PC-3 (cell line): ENCODE measurements at regions not wholly inside any gene's neighbourhood (a gene's known extent, or its start where the extent isn't known, plus 50 kb on each side); places are given as distances from the start of the nearest gene placed in this dataset.

Experiments used
- ATAC-seq: fragments of 200-7000 bp; cut with Tn5 transposase; 2 replicates; pipeline ENCODE4 v1.9.1; 2020; ENCODE audit warnings: mild to moderate bottlenecking, moderate library complexity
- BruUV-seq: library from RNA; stranded (reverse); fragments of 400-500 nt; replicated peaks from 2 replicates; lab custom pipeline; 2021; lab: Mats Ljungman, UMichigan
- CTCF ChIA-PET: fragments of 300-600 bp; sonication (Branson Sonifier 250); formaldehyde crosslinking; loops from one replicate; lab custom pipeline; 2022; ENCODE audit warnings: antibody characterized with exemption; lab: Charles Lee
- POLR2A ChIA-PET: fragments of 300-600 bp; sonication (Branson Sonifier 250); formaldehyde crosslinking; loops from one replicate; lab custom pipeline; 2022; ENCODE audit warnings: antibody characterized with exemption; ENCODE audit not compliant: unreplicated experiment; lab: Charles Lee
- DNase-seq: peaks from one replicate; pipeline ENCODE4 v3.0.0-alpha.2; 2015
- H2AFZ ChIP-seq: fragments of 300-600 bp; sonication (generic); 2 replicates; pipeline ENCODE4 v1.6.0; 2016; ENCODE audit warnings: antibody characterized with exemption, low read length
- H3F3A ChIP-seq: fragments of 300-600 bp; sonication (generic); one replicate; pipeline ENCODE4 v1.6.0; 2017; ENCODE audit warnings: antibody characterized with exemption, low read length, control low read depth, mild to moderate bottlenecking; ENCODE audit not compliant: unreplicated experiment
- H3K27ac ChIP-seq: fragments of 300-600 bp; sonication (generic); 2 replicates; pipeline ENCODE4 v1.5.1; 2016; ENCODE audit warnings: mild to moderate bottlenecking, low read length
- H3K27me3 ChIP-seq: fragments of 300-600 bp; sonication (generic); 2 replicates; pipeline ENCODE4 v1.6.1; 2016; ENCODE audit warnings: low read length, mixed read lengths
- H3K36me3 ChIP-seq: fragments of 300-600 bp; sonication (generic); 2 replicates; pipeline ENCODE4 v1.6.1; 2016; ENCODE audit warnings: low read depth, mixed run types, low read length, mixed read lengths
- H3K4me1 ChIP-seq: fragments of 300-600 bp; sonication (generic); 2 replicates; pipeline ENCODE4 v1.5.1; 2016; ENCODE audit warnings: low read length; ENCODE audit not compliant: insufficient read depth
- H3K4me2 ChIP-seq: fragments of 300-600 bp; sonication (generic); 2 replicates; pipeline ENCODE4 v1.6.0; 2016; ENCODE audit warnings: low read length
- H3K4me3 ChIP-seq: fragments of 300-600 bp; sonication (generic); 2 replicates; pipeline ENCODE4 v1.5.1; 2016; ENCODE audit warnings: mild to moderate bottlenecking, low read length, mixed read lengths
- H3K79me2 ChIP-seq: fragments of 300-600 bp; sonication (generic); 2 replicates; pipeline ENCODE4 v1.6.1; 2017; ENCODE audit warnings: low read length, mixed read lengths
- H3K9ac ChIP-seq: fragments of 300-600 bp; sonication (generic); 2 replicates; pipeline ENCODE4 v1.6.0; 2016; ENCODE audit warnings: mild to moderate bottlenecking, low read length
- H3K9me2 ChIP-seq: fragments of 300-600 bp; sonication (generic); replicated peaks from 2 replicates; pipeline ENCODE4 v1.6.1; 2016; ENCODE audit warnings: mixed run types, low read length, mixed read lengths
- H3K9me3 ChIP-seq: fragments of 300-600 bp; sonication (generic); 2 replicates; pipeline ENCODE4 v1.6.1; 2016; ENCODE audit warnings: low read length, mixed read lengths
- H4K20me1 ChIP-seq: fragments of 300-600 bp; sonication (generic); 2 replicates; pipeline ENCODE4 v1.6.1; 2016; ENCODE audit warnings: low read length, mixed read lengths
- CTCF ChIP-seq: fragments of 300-600 bp; sonication (generic); conservative IDR thresholded peaks from 2 replicates; pipeline ENCODE4 v1.5.1; 2017; ENCODE audit warnings: antibody characterized with exemption, low read depth, mild to moderate bottlenecking, low read length
- EZH2 ChIP-seq: fragments of 300-600 bp; sonication (generic); IDR thresholded peaks from one replicate; pipeline ENCODE4 v1.6.1; 2017; ENCODE audit warnings: antibody characterized with exemption, mild to moderate bottlenecking, low read length; ENCODE audit not compliant: unreplicated experiment
- EZH2phosphoT487 ChIP-seq: fragments of 300-600 bp; sonication (generic); IDR thresholded peaks from 2 replicates; pipeline ENCODE4 v1.6.1; 2018; ENCODE audit warnings: mild to moderate bottlenecking, antibody characterized with exemption, low read length, borderline replicate concordance
- intact Hi-C: fragments of 100-400 bp; cut with micrococcal nuclease; formaldehyde crosslinking; loops from 2 replicates; pipeline ENCODE4 v1.9.0; 2023

DNA sequence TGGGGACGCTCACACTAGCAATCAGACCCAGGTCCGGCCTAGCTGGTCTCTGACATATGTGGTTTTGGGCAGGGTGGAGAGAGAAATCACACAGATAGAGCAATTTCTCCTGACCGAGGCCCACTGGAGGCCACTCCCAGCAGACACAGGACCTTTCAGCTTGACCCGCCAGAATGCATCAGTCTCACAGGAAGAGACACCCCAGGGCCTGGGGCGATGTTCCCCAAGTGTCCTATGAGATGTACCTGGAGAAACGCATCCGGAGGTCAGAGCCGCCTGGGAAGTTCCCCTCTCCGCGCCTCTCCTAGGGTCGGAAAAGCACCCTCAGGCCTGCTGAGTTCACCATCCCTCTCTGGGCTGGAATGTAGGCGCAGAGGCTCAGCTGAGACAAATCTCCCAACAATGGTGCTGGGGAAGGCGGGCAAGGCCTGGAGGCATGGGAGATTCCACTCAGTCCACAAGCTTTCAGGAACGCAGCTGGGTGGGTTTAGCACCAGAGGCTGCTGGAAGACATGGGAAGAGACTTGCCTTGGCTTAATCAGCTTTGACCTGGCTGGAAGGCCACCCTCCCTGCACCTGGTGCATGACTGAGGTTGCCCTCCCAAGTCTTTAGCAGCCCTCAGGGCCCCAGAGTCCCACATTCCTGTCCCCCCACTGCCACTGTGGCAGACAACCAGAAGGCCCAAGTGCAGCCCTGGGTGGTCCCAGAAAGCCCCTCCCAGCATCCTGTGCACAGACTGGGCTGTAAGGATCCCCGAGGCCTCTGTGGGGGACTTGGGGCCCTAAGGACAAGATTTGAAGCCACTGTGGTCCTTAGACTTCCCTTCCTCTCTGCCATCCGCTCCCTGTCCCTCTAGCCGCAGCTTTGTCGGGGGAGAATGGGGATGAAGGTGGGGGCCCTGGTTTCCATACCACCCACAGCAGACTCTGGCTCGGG, 57.5 kb downstream of the RTL6 start:
- no peak overlapping the region for H3K4me3 ChIP-seq
- ATAC-seq: no peak
- H4K20me1 ChIP-seq: no peaks in the 10 kb centered on the region
- no TSS peak for BruUV-seq
- H3K4me1 ChIP-seq: peaks cover 5% of the 10 kb centered on the region
- ChIA-PET POLR2A (no interaction called here), CTCF (no interaction called here)
- H3K79me2 ChIP-seq: no peaks in the 10 kb centered on the region
- H3K9me2 ChIP-seq: no peaks in the 10 kb centered on the region
- no peaks in the 10 kb centered on the region for H3F3A ChIP-seq
- no peaks in the 10 kb centered on the region for H3K9me3 ChIP-seq
- H3K27me3 ChIP-seq: no peaks in the 10 kb centered on the region
- TF ChIP-seq CTCF: no peak
- TF ChIP-seq EZH2: no peak
- no peak for TF ChIP-seq EZH2phosphoT487
- intact Hi-C loops: no loop called here
- H2AFZ ChIP-seq: no peak overlapping the region
- no peaks in the 10 kb centered on the region for H3K36me3 ChIP-seq
- H3K4me2 ChIP-seq: no peak overlapping the region
- no peak overlapping the region for H3K9ac ChIP-seq
- DNase-seq: no peak
- H3K27ac ChIP-seq: no peak overlapping the region

DNA sequence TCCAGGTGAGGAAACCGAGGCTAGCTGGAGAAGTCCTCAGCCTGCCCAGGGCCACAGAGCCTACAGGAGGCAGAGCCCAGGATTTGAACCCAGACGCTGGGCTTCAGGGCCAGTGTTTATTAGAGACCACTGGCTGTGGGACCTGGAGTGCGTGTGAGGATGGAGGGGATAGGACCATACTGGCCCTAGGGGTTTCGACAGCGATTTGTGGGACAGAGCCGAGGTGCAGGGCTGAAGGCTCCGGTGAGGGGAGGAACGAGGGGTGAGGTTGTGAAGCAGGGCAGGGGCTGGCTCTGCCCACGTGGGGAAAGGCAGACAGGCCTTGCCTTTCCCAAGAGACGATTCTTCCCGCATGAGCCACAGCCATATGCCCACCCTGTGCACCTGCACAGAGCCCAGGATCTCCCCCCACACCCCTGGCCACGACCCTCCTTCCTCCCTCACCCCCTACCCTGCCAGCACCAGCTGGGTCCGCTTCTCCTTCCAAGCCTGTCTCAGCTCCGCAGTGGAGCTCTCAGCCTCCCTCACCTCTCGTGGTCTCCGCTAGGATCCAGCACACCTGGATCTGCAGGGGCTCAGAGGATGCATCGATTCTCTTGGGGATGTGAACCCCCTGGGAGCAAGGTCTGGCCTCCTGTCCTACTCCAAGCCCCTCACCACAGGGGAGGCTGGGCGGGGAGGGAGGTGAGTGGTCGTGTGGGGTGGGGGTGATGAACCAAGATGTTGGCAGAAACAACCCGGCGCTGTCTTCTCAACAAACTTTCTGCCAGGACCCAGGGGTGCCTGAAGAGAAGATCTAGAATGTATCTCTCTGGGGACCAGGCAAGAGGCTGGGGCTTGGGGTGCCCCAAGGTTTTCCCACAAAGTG, 58.4 kb downstream of the RTL6 start:
- no peaks in the 10 kb centered on the region for H3K36me3 ChIP-seq
- ATAC-seq: no peak
- H3K9me3 ChIP-seq: no peaks in the 10 kb centered on the region
- no peaks in the 10 kb centered on the region for H3K9me2 ChIP-seq
- H3K27me3 ChIP-seq: no peaks in the 10 kb centered on the region
- POLR2A ChIA-PET: no interaction called here
- intact Hi-C loops: no loop called here
- no peak for DNase-seq
- H3F3A ChIP-seq: no peaks in the 10 kb centered on the region
- no peak overlapping the region for H3K4me3 ChIP-seq
- no peak overlapping the region for H3K9ac ChIP-seq
- H3K27ac ChIP-seq: no peak overlapping the region
- TF ChIP-seq EZH2phosphoT487 (no peak), EZH2 (no peak), CTCF (no peak)
- BruUV-seq: no TSS peak
- H2AFZ ChIP-seq: no peak overlapping the region
- no peaks in the 10 kb centered on the region for H3K79me2 ChIP-seq
- no peaks in the 10 kb centered on the region for H4K20me1 ChIP-seq
- no peaks in the 10 kb centered on the region; the same call in 1 of the 2 replicates for H3K4me1 ChIP-seq
- no peak overlapping the region for H3K4me2 ChIP-seq
- CTCF ChIA-PET: no interaction called here
